ENCODE measurements at regions not wholly inside any gene's neighbourhood (a gene's known extent, or its start where the extent isn't known, plus 50 kb on each side); places are given as distances from the start of the nearest gene placed in this dataset.

- intact Hi-C loops (cut with DNase I) = no loop called here
- DNase-seq (no peak), ATAC-seq (no peak)
- 80 to 96% methylated on average over 2 of the region's 2 CpGs for WGBS, 2 donors
- H3K36me3 ChIP-seq (replicated peaks in 1 of 2; ENCODE audit: insufficient read depth in 1 of 2, low read depth in 2 of 2) = no peaks in the 10 kb centered on the region
- TF ChIP-seq POLR2A (IDR thresholded peaks at IDR 0.05) = no peak
- TF ChIP-seq CTCF (IDR thresholded peaks at IDR 0.05) = no peak
- no peaks in the 10 kb centered on the region for H3K27me3 ChIP-seq
- no peaks in the 10 kb centered on the region for H3K9me3 ChIP-seq
- H3K4me1 ChIP-seq = peaks cover 30% of the 10 kb centered on the region
- no peak overlapping the region for H3K27ac ChIP-seq
- H3K4me3 ChIP-seq = no peak overlapping the region
Measured at GRCh38 chr2:128496700-128497099, 178.0 kb upstream of the HS6ST1 start.

GRCh38 chr2:128497461-128497860 is 178.8 kb upstream of the HS6ST1 start:
- Histone ChIP-seq H3K36me3 (replicated peaks in 1 of 2; ENCODE audit: insufficient read depth in 1 of 2, low read depth in 2 of 2) (no peaks in the 10 kb centered on the region), H3K27ac (no peak overlapping the region), H3K9me3 (no peaks in the 10 kb centered on the region), H3K4me1 (peaks cover 30% of the 10 kb centered on the region), H3K27me3 (no peaks in the 10 kb centered on the region), H3K4me3 (no peak overlapping the region)
- ATAC-seq (no peak), DNase-seq (no peak)
- intact Hi-C loops (cut with DNase I) = no loop called here
- TF ChIP-seq POLR2A (IDR thresholded peaks at IDR 0.05) (no peak), CTCF (IDR thresholded peaks at IDR 0.05) (no peak)
- 98 to 100% methylated on average over 5 of the region's 5 CpGs for WGBS, 2 donors

GRCh38 chr2:128498086-128498485 is 179.4 kb upstream of the HS6ST1 start:
- Histone ChIP-seq H3K36me3 (replicated peaks in 1 of 2; ENCODE audit: insufficient read depth in 1 of 2, low read depth in 2 of 2) (no peaks in the 10 kb centered on the region), H3K27me3 (no peaks in the 10 kb centered on the region), H3K4me3 (no peak overlapping the region), H3K9me3 (no peaks in the 10 kb centered on the region), H3K4me1 (peaks cover 30% of the 10 kb centered on the region), H3K27ac (no peak overlapping the region)
- 90 to 91% methylated on average over 8 of the region's 8 CpGs for WGBS, 2 donors
- intact Hi-C loops (cut with DNase I) = no loop called here
- DNase-seq (no peak), ATAC-seq (no peak)
- TF ChIP-seq CTCF (IDR thresholded peaks at IDR 0.05) (no peak), POLR2A (IDR thresholded peaks at IDR 0.05) (no peak)

GRCh38 chr2:128498589-128498988 is 179.9 kb upstream of the HS6ST1 start:
- H3K9me3 ChIP-seq = no peaks in the 10 kb centered on the region
- TF ChIP-seq CTCF (IDR thresholded peaks at IDR 0.05) (no peak), POLR2A (IDR thresholded peaks at IDR 0.05) (no peak)
- H3K27me3 ChIP-seq = no peaks in the 10 kb centered on the region
- peak in 1 of 4 donors; percentile 54 for DNase-seq
- 52 to 75% methylated on average over 4 to 5 of the region's 5 CpGs for WGBS, 2 donors
- no peak for ATAC-seq
- H3K4me3 ChIP-seq = no peak overlapping the region
- peaks cover 28% of the 10 kb centered on the region for H3K4me1 ChIP-seq
- intact Hi-C loops (cut with DNase I) = no loop called here
- no peak overlapping the region for H3K27ac ChIP-seq
- no peaks in the 10 kb centered on the region for H3K36me3 ChIP-seq (replicated peaks in 1 of 2; ENCODE audit: insufficient read depth in 1 of 2, low read depth in 2 of 2)

GRCh38 chr2:128499367-128500137 is 180.9 kb upstream of the HS6ST1 start:
- H3K36me3 ChIP-seq (replicated peaks in 1 of 2; ENCODE audit: insufficient read depth in 1 of 2, low read depth in 2 of 2) = no peaks in the 10 kb centered on the region
- H3K4me3 ChIP-seq = no peak overlapping the region
- intact Hi-C loops (cut with DNase I) = no loop called here
- H3K4me1 ChIP-seq = peaks cover 18% of the 10 kb centered on the region
- TF ChIP-seq POLR2A (IDR thresholded peaks at IDR 0.05) = no peak
- no peak for TF ChIP-seq CTCF (IDR thresholded peaks at IDR 0.05)
- WGBS, 2 donors = 86 to 94% methylated on average over 15 to 17 of the region's 17 CpGs
- H3K9me3 ChIP-seq = no peaks in the 10 kb centered on the region
- no peak overlapping the region for H3K27ac ChIP-seq
- ATAC-seq (no peak), DNase-seq (no peak)
- no peaks in the 10 kb centered on the region for H3K27me3 ChIP-seq
